ENCODE measurements at regions not wholly inside any gene's neighbourhood (a gene's known extent, or its start where the extent isn't known, plus 50 kb on each side); places are given as distances from the start of the nearest gene placed in this dataset.

GRCh38 chrX:133474574-133474973, 59.3 kb upstream of the GPC4 start:
- Mint-ChIP-seq H3K9me3 (ENCODE audit: unreplicated experiment) (no peaks in the 10 kb centered on the region), H3K27ac (ENCODE audit: unreplicated experiment) (no peak overlapping the region), H3K4me1 (ENCODE audit: unreplicated experiment) (peaks cover 37% of the 10 kb centered on the region), H3K36me3 (ENCODE audit: unreplicated experiment) (no peaks in the 10 kb centered on the region), H3K4me3 (ENCODE audit: unreplicated experiment) (no peak overlapping the region), H3K27me3 (ENCODE audit: unreplicated experiment) (peaks cover 10% of the 10 kb centered on the region)
- DNase-seq (ENCODE audit: extremely low spot score, unreplicated experiment), result no peak
- TF ChIP-seq CTCF (IDR thresholded peaks at IDR 0.05), result no peak

- Mint-ChIP-seq H3K27me3 (ENCODE audit: unreplicated experiment) (peaks cover 10% of the 10 kb centered on the region), H3K9me3 (ENCODE audit: unreplicated experiment) (no peaks in the 10 kb centered on the region), H3K4me1 (ENCODE audit: unreplicated experiment) (peaks cover 33% of the 10 kb centered on the region), H3K27ac (ENCODE audit: unreplicated experiment) (no peak overlapping the region), H3K36me3 (ENCODE audit: unreplicated experiment) (no peaks in the 10 kb centered on the region), H3K4me3 (ENCODE audit: unreplicated experiment) (no peak overlapping the region)
- no peak for TF ChIP-seq CTCF (IDR thresholded peaks at IDR 0.05)
- DNase-seq (ENCODE audit: extremely low spot score, unreplicated experiment), result no peak
Observed at GRCh38 chrX:133473451-133473850, 58.2 kb upstream of the GPC4 start.

GRCh38 chrX:133468051-133468450, 52.8 kb upstream of the GPC4 start:
- TF ChIP-seq CTCF (IDR thresholded peaks at IDR 0.05), result no peak
- DNase-seq (ENCODE audit: extremely low spot score, unreplicated experiment), result no peak
- Mint-ChIP-seq H3K4me3 (ENCODE audit: unreplicated experiment) (no peak overlapping the region), H3K27ac (ENCODE audit: unreplicated experiment) (no peak overlapping the region), H3K4me1 (ENCODE audit: unreplicated experiment) (no peaks in the 10 kb centered on the region), H3K27me3 (ENCODE audit: unreplicated experiment) (peaks cover 6% of the 10 kb centered on the region), H3K36me3 (ENCODE audit: unreplicated experiment) (no peaks in the 10 kb centered on the region), H3K9me3 (ENCODE audit: unreplicated experiment) (peaks cover 4% of the 10 kb centered on the region)

- no peaks in the 10 kb centered on the region for H3K4me1 Mint-ChIP-seq (ENCODE audit: unreplicated experiment)
- H3K4me3 Mint-ChIP-seq (ENCODE audit: unreplicated experiment), result no peak overlapping the region
- TF ChIP-seq CTCF (IDR thresholded peaks at IDR 0.05), result no peak
- H3K9me3 Mint-ChIP-seq (ENCODE audit: unreplicated experiment), result peaks cover 4% of the 10 kb centered on the region
- no peak overlapping the region for H3K27ac Mint-ChIP-seq (ENCODE audit: unreplicated experiment)
- no peaks in the 10 kb centered on the region for H3K27me3 Mint-ChIP-seq (ENCODE audit: unreplicated experiment)
- no peaks in the 10 kb centered on the region for H3K36me3 Mint-ChIP-seq (ENCODE audit: unreplicated experiment)
- DNase-seq (ENCODE audit: extremely low spot score, unreplicated experiment), result no peak
Observed at GRCh38 chrX:133465254-133465653, 50.0 kb upstream of the GPC4 start.

Measured in osteocyte (in vitro differentiated cells).